GM19035 (cell line): ENCODE measurements at regions not wholly inside any gene's neighbourhood (a gene's known extent, or its start where the extent isn't known, plus 50 kb on each side); places are given as distances from the start of the nearest gene placed in this dataset.

Experiments
- ATAC-seq: cut with Tn5 transposase; IDR thresholded peaks from one replicate; pipeline ENCODE4 v1.9.1; 2021; ENCODE audit not compliant: unreplicated experiment

DNA sequence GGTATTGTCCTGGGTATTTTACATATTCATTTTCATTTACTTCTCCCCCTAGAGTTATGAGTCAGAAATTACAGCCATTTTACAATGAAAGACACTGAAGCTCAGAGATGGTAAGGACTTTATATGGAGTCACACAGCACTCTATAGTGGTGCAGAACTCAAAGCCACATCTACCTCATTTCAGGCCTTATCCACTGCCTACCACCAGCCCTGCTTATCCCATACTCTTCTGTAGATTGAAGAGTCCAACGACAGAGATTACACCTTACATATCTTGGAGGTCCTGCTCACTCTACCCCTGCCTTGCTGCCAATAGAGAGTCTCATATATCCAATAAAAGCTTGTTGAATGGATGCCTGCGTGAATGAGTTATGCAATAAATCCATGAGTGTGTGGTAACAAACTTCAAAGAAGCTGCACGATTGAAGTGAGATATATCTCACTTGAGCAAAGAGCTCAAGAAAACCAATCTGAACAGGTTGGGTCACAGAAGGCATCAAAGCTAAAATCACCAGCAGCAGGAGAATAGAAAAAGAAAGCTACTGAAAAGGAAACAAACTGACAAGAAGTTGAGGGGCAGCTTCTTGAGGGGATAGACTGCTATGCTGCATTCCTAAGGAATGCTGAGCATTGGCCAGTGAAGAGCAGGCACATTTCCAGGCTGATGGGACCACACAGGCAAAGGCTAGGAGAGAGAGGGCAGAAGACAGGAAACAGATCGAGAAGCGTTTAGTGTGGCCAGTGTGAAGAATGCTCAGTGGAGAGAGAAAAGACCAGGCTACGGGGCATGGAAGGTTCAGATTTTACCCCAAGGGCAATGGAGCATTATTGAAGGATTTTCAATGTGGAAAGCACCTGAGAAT is 585.6 kb downstream of the DHX35 start:
- no peak for ATAC-seq

GRCh38 chr20:39541136-39541803 is 579.1 kb downstream of the DHX35 start:
- no peak for ATAC-seq

DNA sequence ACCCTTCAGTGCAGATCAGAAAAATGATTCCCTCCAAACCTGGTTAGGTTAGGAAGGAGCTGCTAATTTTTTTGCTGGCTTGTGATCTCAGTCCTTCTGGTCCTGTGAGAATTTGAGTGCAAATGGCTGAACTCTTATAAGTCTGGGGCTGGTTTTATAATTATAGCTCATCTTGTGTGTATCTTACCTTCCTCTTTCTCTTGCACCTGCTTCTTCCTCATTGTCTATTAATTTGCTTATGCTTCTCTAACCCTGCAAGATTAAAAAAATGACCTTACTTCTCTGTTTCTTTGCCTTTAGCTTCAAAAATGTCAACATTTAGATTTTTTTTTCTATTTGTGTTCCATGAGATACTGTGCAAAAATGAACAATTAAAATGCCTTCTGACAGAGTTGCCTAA is 576.2 kb downstream of the DHX35 start:
- ATAC-seq, result no peak

DNA sequence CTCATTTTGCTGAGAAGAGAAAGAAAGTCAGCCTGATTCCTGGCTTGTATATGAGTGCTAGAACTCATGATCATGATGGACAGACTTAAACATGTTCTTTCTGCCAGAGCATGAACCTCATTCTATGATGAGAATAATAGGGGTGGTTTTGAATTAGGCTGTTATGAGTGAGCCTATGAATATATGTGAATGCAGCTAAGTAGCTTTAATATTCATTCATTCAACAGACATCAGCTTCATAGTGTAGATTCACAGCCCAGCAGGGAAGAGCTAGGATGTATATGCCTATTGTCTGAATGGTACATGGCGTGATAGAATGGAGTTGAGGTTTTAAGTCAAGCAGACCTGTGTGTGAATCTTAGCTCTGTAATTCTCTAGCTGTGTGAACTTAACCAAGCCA is 573.2 kb downstream of the DHX35 start:
- no peak for ATAC-seq

- ATAC-seq, result no peak
These were observed 572.7 kb downstream of the DHX35 start for GRCh38 chr20:39534846-39535245.

DNA sequence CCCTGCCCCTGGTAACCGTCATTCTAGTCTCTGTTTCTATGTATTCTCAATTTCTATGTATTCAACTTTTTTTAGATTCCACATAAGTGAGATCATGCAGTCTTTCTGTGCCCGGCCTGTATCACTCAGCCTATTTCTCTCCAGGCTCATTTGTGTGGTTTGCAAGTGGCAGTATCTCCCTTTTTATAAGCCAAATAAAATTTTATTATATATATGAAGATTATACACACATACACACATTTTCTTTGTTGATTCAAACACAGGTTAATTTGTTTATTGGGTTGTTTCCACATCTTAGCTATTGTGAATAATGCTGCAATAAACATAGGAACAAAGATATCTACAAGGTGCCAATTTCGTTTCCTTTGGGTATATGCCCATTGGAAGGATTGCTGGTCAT is 571.7 kb downstream of the DHX35 start:
- no peak for ATAC-seq

- no peak for ATAC-seq
These were observed 570.1 kb downstream of the DHX35 start for GRCh38 chr20:39532205-39532604.

- ATAC-seq, result no peak
These were observed 566.3 kb downstream of the DHX35 start for GRCh38 chr20:39528436-39528835.

DNA sequence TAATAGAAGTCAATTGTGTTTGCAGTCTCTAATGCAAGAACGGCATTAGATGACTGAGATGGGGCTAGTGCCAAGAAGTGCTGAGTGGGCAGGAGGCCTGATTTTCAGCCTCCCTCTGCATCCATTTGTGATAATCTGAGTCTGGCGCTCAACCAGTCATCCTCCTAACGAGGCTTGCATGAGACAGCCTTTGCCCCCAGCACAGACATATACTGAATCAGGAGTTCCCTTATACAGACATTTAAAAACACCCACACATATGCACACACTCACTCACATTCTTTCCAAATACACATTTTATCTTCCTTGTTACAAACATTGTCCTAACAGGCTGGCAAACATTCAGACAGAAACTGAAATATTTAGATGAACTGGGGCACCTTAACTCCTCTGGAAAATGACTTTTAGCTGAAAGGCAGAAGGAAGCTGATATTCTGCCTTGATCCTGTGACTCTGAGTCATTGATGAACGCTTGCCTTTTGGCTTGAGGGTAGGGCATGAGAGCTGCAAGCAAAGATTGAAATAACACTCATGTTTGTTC is 562.3 kb downstream of the DHX35 start:
- no peak for ATAC-seq

GRCh38 chr20:39523405-39523804 is 561.3 kb downstream of the DHX35 start:
- ATAC-seq, result no peak

DNA sequence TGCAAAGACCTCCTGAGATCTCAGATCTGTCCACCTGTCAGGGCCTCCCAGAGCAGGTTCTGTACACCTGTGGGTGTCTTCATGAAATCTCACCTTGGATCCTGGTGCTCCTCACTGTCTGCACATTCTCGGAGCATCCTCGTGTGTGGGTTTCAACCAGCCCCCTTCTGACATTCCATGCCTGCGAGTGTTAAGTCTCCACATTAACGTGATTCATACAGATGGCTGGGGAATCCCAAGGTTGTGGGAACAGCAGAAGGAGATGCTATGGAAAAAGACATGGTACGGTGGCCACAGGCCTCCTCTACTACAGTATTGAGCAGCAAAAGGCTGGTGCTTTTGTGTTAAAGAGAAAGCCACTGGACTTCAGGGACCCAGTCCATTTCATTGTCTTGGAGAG is 556.5 kb downstream of the DHX35 start:
- no peak for ATAC-seq

DNA sequence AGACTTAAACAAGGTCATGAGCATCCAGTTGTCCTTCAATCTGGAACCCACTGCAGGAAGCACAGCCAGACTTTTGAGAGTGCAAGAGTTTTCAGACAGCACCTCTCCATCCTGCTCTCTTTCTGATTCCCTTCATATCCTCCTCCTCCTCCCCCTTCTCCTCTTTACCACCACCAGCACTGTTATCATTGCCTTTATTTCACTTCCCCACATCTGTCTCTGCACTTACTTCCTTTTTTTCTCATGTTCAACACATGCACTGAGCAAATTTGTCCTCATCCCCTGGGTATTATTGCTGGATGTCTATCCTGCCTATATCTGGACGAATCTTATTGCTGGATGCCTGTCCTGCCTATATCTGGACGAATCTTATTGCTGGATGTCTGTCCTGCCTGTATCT is 554.8 kb downstream of the DHX35 start:
- ATAC-seq, result no peak

DNA sequence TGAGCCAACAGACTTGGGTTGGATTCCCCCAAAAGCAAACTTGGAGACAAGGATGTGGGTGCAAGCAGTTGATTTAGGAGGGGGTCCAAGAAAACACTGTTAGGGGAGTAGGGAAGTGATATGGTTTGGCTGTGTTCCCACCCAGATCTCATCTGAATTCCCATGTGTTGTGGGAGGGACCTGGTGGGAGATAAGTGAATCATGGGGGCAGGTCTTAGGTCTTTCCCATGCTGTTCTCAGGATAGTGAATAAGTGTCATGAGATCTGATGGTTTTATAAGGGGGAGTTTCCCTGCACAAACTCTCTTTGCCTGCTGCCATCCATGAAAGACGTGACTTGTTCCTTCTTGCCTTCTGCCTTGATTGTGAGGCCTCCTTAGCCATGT is 542.6 kb downstream of the DHX35 start:
- ATAC-seq, result no peak

GRCh38 chr20:39503902-39504709 is 542.0 kb downstream of the DHX35 start:
- no peak for ATAC-seq

- no peak for ATAC-seq
These were observed 530.2 kb downstream of the DHX35 start for GRCh38 chr20:39492223-39492797.

GRCh38 chr20:39491711-39492110 is 529.6 kb downstream of the DHX35 start:
- no peak for ATAC-seq

DNA sequence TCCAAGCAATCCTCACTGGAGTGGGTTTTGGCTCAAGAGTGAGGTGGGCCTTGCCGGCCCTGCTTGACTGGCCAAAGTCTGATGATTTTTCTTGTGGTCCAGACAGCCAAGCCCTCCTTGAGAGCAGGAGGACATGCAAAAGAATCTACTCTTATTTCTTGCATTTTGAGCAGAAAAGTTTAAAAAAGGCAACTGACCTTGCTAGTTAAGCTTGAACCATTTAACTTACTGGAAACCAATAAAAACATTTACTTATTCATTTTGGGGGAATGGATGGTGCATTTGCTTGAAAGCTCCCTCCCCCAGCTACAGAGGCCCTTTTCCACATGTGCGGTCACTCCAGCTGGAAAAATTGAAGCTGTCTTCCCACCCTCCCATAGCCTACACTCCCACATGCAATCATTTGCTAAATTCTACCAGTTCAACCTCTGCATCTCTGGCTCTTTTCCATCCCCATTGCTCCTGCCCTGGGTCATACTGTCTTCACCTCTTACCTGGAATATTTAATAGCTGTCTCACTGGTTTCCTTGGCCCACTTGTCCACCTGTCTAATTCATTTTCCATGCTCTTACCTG is 527.9 kb downstream of the DHX35 start:
- ATAC-seq, result no peak

DNA sequence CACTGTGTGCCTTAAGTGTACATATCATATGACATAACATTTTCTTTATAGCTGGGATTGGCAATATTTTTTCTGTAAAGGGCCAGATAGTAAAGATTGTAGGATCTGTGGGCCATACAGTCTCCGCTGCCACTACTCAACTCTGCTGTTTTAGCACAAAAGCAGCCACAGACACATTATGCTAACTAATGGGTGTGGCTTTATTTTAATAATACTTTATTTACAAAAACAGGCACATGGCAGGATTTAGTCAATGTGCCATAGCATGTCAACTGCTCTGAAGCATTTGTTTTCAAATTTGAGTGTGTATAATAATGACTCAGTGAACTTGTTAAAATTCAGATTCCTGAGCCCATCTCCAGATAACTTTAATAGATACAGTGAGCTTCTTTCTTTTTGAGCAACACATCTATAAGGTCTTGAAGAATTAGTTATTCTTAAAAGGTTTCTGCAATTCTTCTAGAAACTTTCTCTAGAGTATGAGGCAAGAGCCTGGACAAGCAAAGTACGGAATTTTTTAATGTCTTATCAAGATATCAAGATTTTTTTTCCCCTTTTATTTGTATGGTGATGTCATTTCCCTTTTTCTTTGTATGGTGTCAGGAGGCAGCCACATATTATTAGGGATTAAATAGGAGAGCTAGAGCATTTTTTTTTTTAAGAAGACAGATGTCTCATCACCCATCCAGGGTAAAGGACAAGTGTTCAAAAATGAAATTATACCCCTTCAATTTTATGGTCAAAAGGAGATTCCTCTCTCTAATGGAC is 518.3 kb downstream of the DHX35 start:
- no peak for ATAC-seq

- ATAC-seq, result no peak
These were observed 517.2 kb downstream of the DHX35 start for GRCh38 chr20:39479196-39479810.

DNA sequence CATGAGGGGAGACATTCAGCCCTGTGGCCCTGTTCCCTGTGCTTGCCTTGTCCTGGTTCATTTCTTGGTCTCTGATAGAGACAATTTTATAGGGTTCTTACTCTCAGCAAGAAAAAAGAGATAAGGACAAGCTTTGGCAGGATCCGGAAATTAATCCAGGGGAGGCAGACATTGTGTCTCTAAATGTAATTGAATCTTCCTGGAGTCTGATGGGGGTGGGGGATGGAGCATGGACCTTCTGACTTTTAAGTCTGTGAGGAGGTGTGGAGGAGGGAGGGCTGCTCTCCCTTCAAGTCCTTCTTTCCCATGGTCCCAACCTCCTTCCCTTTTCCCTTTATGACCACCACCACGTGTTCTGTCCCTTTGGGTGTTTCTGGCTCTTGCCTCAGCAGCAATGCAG is 512.7 kb downstream of the DHX35 start:
- no peak for ATAC-seq
